GM18507 (cell line): ENCODE measurements at regions not wholly inside any gene's neighbourhood (a gene's known extent, or its start where the extent isn't known, plus 50 kb on each side); places are given as distances from the start of the nearest gene placed in this dataset.

Experiments
- DNase-seq: peaks from one replicate; pipeline ENCODE4 v3.0.0; 2011; ENCODE audit warnings: low read depth; ENCODE audit not compliant: insufficient read length; ENCODE audit errors: extremely low spot score
- FAIRE-seq: peaks from 2 replicates; lab custom pipeline; 2011; peaks lifted over from hg19 to GRCh38; lab: Jason Lieb, UNC

DNA sequence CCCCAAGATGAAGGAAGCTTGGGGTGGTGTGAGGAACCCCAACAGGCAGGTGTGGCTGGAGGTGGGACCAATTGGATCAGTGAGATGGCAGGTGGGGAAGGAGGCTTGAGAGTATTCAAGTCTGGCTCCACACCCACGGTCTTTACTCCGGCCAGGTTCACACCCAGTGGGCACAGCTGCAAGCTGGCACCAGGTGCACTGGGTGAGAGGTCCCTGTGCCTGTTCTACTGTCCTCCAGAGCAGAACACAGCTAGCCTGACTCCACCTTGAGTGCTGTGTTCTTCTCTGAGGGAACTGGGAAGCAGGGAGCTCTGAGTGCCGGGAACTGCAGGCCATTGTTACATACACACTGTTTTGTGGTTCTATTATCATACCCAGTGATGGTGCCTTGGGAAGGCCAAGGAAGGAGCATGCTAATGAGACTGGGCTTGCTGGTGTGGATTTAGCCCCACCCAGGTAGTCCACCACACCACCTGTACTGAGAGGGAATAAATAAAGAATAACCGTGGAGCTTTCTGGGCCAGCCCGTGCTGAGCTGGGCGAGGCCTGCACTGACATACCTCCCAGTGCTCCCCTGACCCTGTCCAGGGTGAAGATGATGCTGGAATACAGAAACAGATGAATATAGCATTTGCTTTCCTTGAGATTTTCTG, 93.4 kb downstream of the ABHD5 start:
- FAIRE-seq: no peak

DNA sequence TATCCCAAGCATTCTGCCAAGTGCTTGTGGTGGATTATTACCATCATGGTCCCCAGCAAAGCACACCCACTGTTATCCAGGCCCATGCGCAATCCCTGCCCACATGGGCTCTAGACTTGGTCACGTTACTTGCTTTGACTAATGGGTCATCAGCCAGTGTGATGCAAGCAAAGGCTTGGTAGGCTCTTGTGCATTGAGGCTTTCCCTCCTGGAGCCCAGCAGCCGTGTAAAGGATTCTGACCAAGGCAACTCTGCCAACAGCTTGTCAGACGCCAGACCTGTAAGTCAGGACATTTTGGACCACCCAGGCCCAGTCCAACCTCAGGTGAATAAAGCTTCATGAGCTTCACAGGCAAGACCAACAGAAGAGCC, 93.9 kb downstream of the ABHD5 start:
- FAIRE-seq (no peak), DNase-seq (no peak)

More for the DNA sequence above, 93.4 kb downstream of the ABHD5 start:
- no peak for DNase-seq

DNA sequence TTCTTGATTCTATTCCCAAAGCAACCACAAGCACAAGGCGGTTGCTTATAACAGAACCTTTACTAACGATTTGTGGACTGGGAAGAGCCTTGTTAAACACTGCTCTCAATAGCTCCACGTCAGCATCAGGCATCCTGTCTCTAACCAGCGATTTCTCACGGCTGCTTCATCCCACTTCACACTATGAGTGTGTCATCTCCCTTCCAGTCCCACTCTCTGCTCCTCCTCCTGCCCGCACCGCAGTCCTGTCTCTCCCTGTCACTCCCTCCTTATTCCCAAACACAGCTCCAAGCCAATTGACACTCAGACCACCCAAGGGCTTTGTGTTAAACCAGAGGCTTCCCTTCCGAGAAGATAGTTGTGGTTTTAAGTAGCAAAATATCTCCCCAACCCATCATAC, 94.8 kb downstream of the ABHD5 start:
- DNase-seq (no peak), FAIRE-seq (no peak)

DNA sequence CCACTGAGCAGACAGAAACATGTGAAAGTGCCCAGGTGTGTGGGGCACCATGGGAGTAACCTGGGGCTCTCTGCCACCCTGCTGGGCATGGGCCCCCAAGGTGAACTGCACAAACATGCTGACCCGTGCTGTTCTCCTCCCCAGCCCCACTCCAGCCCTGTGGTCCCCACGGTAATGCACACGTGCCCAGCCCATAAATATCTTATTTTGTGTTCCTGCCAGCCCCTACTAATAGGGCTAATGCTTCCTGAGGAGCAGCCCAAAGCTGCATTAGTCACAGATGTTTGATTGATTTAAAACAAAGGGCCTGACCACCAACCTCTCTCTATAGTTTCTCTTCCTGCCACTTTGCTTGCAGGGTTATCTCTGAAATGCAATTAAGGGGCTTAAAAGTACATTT, 95.4 kb downstream of the ABHD5 start:
- no peak for DNase-seq
- no peak for FAIRE-seq

DNA sequence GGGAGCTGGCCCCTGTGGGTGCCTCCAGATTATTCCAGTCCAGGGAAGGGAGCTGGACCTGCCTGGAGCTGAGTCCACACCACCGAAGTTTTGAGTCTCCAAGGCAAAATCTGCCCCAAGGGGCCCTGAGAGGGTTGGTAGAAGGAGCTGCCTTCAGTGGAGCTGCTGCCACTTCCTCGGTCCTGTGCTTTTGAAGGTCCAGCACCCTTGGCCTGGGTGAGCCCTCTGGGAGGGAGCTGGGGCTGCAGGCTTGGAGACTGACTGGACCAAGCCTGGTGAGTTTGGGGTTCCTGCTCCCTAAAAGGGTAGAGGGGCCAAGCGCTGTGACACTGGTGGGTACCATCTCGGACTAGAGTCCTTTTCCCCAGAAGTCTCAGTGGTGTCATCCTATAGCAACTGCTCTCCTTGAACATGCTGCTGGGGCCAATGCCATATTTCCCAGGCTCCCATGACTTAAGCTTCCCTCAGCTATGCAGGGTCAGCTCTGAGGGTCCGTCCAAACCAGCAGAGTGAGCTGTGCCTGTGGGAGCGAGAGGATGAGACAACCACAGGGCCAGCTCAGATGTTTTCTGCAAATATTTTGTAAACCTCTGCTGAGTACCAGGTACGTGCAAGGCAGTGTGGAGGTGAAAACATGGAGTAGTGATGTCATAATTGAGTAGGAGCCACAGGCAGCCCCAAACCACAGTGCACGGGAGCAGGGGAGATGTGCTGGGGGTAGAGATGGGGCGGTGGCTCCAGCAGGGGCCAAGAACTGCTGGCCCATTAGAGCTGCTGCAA, 96.0 kb downstream of the ABHD5 start:
- FAIRE-seq (no peak), DNase-seq (no peak)

DNA sequence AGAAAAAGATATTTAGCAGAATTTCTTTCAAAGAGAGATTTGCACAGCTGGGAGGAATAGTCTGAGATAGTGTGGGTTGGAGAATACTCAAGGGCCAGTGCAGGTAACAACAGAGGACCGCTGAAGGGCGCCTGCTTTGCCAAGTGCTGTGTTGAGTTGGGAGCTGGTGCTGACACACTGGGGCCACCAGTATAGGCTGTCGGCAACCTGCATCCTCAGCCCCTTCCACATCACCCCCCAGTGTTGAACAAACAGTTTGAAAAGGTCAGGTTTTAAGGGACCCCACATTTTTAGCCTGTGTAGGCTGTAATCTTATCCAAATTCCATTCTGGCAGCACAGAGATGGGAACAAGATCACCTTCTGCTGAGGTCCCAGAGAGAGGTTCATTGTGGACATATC, 96.6 kb downstream of the ABHD5 start:
- DNase-seq (no peak), FAIRE-seq (no peak)

DNA sequence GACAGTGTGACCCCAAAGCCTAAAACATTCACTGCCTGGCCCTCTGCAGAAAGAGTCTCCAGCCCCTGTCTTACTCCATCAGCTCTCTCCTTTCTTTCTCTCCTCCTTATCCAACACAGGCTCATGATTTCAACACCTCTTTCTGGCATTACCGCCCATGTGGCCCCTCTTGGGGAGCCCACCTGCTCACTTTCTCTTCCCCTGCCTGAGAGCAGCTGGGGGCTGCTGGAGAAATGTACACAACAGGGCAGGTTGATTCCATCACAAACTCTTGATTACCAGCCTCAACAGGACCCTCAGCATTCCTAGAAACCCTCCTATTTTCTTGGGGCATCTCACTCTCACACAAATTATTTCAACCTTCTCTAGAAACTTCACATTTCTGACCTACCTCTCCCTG, 98.3 kb downstream of the ABHD5 start:
- FAIRE-seq (no peak), DNase-seq (no peak)

DNA sequence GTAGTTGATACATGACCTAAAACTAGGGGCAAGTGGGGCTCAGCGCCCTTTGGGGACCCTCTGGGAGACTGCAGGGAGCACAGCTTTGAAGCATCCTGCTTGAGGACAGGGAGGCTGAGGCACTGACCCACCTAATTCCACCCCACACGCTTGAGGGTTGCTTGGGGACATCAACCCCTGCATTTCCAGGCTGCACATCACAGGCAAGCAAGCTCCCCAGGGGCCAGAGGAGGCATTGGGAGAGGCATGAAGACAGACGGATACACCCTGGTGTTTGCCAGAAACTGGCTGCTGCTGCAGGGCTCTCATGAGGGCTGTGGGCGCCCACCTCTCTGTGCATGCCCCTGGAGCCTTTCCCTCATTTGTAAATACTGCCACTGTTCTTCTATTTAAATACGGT, 99.3 kb downstream of the ABHD5 start:
- FAIRE-seq: no peak
- no peak for DNase-seq

DNA sequence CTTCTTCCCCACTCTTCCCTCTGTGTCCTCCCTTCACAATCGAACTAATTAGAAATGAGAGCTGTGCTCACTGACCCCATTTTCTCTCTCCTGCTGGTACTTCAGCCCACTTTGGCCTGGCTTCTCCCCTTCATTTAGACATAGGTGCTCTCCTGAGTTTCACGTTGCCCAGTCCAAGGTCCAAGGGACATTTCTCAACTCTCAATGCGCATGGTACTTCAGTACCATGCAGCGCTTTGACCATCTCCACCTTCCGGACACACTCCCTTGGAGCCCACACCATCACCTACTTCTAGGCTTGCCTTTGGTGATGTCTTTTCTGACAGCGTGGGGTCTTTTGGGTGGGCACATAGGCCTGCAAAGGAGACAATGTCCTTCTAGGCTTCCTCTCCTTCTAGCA, 99.7 kb downstream of the ABHD5 start:
- DNase-seq: no peak
- FAIRE-seq: no peak

DNA sequence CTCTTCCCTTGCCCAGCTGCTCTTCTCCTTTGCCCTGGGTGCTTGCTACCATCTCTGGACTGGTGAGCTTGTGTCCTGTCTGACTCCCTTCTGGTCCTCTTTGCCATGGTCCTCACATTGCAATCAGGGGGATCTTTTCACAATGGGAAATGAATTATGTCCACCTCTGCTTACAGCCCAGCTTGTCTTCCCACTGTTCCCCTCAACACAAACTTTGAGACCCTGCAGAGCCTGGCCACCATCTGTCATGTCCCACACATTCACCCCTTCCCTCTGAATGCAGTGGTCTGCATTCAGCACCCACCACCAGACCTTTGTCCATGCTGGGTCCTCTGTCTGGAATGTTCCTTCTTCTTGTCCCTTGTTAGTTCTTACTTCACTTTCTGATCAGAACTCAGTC, 100.5 kb downstream of the ABHD5 start:
- FAIRE-seq (no peak), DNase-seq (no peak)

DNA sequence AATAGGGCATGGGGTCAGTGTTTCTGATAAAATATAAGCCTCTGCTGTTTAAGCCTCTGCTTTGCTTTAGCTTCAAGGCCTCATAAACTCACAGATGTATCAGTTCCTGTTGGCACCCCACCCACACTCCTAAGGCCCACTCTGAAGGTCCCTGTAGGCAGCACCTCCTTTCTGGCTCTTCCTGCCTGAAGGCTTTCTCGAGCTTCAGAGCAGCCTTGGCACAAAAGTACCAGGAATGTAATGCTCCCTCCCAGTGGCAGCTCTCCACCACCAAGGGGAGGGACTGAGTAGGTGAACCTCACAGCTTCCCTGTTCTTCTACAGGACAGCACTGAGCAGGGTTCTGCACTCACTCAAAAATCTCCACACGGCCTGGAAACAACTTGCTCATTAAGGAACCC, 102.2 kb downstream of the ABHD5 start:
- DNase-seq: no peak

DNA sequence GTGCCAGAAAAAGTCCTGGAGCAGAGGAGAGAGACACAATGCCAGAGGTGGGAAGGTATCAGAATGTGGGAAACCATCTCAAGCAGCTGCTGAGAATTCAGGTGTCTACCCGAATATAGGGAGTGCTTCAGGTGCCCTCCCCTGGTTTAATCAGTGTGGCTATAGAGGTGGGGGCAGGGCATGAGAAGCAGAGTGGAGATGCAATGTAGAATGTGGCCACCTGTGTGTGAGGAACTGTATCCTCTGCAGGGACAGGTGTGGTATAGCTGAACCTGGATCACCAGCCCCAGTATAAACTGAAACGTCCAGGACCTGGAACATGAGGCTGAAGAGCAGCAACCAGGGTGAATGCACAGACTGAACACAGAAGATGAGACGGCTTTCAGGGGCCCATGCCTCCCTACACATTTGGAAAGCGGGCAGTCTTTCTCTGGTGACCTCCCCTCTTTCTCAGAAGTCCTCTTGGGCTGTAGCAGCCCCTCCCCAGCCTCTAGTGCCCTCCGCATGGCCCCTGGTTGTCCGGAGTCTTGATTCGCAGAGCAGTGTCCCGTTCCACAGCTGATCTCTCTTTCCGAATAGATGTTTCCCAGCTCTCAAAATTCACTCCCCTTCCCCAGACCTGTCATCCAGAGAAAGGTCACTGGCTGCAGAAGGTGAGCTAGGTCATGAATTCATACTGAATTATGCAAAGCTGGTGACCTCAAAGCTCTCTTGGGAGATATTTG, 103.1 kb downstream of the ABHD5 start:
- FAIRE-seq (no peak), DNase-seq (no peak)

More for the DNA sequence above, 102.2 kb downstream of the ABHD5 start:
- FAIRE-seq: no peak

DNA sequence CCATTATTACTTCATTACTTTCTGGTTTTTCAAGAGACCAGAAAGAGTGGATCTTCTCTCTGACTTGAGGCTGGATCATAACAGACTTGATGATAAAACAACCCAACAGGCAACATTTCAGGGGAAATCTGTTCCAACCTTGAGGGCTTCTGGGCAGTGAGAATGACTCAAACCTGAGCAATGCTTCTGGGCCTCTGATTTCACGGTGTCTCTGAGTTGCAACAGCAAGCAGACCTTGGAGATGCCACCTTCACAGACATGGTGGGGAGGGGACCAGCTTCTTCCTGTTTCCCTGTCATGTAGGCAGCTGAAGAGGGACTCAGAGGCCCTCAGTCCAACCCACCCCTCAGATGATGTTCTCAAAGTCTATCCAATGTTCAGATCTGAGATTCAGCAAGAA, 104.0 kb downstream of the ABHD5 start:
- DNase-seq: no peak

DNA sequence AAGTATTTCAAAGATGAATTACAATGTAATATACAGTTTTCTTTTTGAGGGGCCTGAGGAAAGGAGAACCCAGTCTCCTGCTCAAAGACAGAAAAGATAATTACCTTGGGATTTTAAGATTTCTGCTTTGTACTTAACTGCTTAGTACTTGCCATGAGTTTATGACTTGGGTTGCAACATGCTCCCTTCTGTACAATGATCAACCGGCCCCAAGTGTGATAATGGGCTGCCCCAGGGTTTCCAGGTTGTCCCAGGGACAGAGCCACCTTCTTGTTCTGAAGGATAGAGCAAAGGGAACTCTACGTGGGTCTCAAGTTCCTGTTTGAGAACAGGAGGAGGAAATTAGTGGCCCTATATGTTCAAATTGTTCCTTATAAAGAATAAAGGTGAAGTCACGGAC, 104.8 kb downstream of the ABHD5 start:
- FAIRE-seq (no peak), DNase-seq (no peak)

More for the DNA sequence above, 104.0 kb downstream of the ABHD5 start:
- no peak for FAIRE-seq

DNA sequence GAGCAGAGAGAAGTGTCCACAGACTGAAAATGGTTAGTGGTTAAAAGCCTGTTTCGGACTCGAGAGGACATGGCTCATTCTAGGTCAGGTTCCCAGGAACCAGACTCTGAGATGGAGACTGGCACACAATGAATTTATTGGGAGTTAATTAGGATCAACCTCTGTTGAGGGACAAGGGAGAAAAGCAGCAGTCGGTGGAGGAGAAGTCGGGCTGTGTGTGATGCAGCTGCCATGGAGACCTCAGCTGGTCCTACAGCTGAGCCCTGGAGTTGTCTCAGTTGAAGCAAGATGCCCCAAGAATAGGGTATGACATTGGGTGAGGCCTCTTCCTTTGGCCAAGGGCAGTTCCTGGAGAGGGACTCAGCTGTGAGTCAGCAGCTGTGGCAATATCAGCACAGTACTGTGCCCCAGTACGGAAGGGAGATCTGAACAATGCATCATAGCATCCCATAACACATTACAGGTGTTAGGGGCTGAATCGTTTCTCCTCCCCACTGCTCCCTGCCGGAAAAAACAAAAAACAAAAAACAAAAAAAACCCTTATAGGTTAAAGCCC, 105.4 kb downstream of the ABHD5 start:
- no peak for FAIRE-seq

DNA sequence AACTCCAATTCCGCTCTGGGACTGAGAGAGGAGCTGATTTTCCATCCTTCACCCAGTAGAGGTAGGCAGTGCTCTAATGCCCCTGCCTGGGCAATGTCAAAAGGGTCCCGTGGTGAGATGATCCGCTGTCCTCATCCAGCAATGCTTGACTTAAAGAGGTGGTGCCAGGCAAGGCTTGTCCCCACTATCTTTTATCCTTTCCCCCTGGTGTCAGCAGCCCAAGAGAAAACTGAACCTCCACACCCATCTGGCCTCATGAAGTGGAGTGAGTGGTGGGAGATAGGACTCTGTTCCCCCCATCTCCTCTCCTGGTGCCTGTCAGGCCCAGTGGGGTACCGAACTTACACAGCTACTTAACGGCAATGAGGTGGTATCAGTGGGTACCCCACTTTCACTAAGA, 107.1 kb downstream of the ABHD5 start:
- no peak for FAIRE-seq
- no peak for DNase-seq

More for the DNA sequence above, 105.4 kb downstream of the ABHD5 start:
- no peak for DNase-seq

DNA sequence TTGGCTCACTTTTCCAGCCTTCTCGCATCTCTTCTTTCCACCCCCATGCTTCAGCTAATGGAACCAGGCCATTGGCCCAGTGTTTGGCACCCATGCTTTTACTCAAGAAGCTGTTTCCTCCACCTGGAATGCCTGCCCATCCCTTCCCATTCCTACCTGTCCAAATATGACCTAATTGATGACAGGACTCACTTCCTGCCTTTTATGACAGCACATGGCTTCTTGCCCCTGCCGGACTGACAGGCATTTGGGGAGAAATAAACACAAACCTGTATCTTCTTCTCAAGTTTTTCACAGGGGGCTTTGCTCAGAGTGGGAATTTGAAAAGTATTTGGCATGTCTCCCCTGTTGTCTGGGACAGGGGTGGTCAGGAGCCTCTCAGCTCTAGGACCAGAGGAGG, 120.1 kb downstream of the ABHD5 start:
- DNase-seq (no peak), FAIRE-seq (no peak)

DNA sequence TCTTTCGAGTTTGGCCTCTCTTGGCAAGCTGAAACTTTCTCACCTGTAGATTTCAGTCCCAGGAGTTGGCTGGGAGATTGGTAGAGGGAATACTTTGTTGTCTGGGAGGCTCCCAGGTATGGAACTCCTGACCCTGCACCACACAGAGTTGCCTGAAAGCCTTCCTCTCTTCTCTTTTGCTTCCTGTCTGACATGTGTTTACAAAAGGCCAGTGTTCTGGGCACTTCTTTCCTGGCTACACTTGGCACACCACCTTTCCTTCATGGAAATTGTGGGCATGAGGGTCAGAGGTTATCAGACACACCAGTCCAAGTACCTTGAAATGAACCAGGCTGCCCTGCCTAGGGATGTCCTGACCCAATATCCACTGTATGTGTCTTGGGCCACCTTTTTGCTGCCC, 123.7 kb downstream of the ABHD5 start:
- DNase-seq: no peak
- no peak for FAIRE-seq

DNA sequence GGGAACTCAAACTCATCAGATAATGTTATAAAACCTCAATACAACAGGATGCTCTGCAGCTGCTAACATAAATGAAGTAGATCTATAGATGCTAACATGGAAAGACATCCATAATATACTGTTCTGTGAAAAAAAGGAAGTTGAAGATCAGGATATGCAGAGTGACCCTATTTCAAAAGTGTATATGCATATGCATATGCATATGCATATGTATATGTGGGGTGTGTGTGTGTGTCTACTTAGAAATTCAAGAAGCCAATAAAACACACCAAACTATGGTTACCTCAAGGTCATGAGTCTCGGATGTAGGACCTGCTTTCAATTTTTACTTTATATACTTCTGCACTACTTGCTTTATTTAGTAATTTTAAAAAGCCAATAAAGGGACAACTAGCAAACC, 125.6 kb downstream of the ABHD5 start:
- no peak for DNase-seq
- FAIRE-seq: no peak

DNA sequence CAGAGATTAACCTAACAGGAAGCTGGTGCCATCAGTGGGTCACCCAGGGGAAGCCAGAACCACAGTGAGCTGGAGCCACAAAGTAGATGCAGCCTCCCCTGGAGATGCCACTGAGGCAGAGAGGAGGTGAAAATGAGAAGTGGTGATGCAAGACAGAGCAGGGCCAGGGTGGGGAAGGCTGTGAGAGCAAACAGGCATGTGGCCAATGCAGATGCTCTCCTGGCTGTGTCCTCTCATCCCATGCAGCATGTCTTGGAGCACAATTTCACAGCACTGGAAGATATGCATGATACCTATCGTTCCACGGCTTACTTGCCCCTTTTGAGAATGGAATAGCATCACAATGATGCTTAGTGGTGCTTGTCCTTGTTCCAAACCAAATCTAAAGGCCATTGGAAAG, 126.3 kb downstream of the ABHD5 start:
- DNase-seq (no peak), FAIRE-seq (no peak)
